Thyroid gland (tissue), 4 donors: ENCODE measurements at regions not wholly inside any gene's neighbourhood (a gene's known extent, or its start where the extent isn't known, plus 50 kb on each side); places are given as distances from the start of the nearest gene placed in this dataset.

Source experiments
- DNase-seq, 2 donors: peaks; one replicate each; pipeline ENCODE4 v3.0.0-alpha.2; 2019
- H3K27ac ChIP-seq, 3 donors: fragments of 200-600 bp; sonication (generic); 1 replicate in 2 of 3; 2 replicates in 1 of 3; pipeline ENCODE4 v1.5.1; 2016 to 2019; ENCODE audit warnings: mild to moderate bottlenecking in 1 of 3, moderate library complexity in 1 of 3
- H3K27me3 ChIP-seq: fragments of 200-600 bp; sonication (generic); one replicate; pipeline ENCODE4 v1.5.1; 2019
- H3K36me3 ChIP-seq, 2 donors: fragments of 200-600 bp; sonication (generic); one replicate each; pipeline ENCODE4 v1.5.1; 2016 to 2019
- H3K4me1 ChIP-seq, 2 donors: fragments of 200-600 bp; sonication (generic); one replicate each; pipeline ENCODE4 v1.5.1; 2017 to 2019
- H3K4me3 ChIP-seq, 3 donors: fragments of 200-600 bp; sonication (generic); replicated peaks in 1 of 3; 1 replicate in 2 of 3; 2 replicates in 1 of 3; pipeline ENCODE4 v1.5.1; 2016; ENCODE audit warnings: mild to moderate bottlenecking in 1 of 3
- H3K9me3 ChIP-seq: fragments of 200-600 bp; sonication (generic); one replicate; pipeline ENCODE4 v1.5.1; 2017
- POLR2A ChIP-seq, 2 donors: fragments of 450-650 bp; IDR thresholded peaks; one replicate each; pipeline ENCODE4 v1.6.1; 2017; ENCODE audit warnings: antibody characterized with exemption in 2 of 2, mild to moderate bottlenecking in 2 of 2, moderate library complexity in 1 of 2
- WGBS, 2 donors: methylation state at CpG; one replicate each; pipeline ENCODE4 v1.1.5; 2017; 5-methylcytosine and 5-hydroxymethylcytosine counted together
- intact Hi-C: fragments of 100-400 bp; cut with DNase I; formaldehyde crosslinking; loops from one replicate; pipeline ENCODE4 v1.15.1; 2023
- TF ChIP-seq, protein P1 (sequence below), 6 experiments: fragments of 200-600 bp in 3 of 6; fragments of 450-650 bp in 3 of 6; sonication (generic) in 3 of 6; IDR thresholded peaks; one replicate each; pipeline ENCODE4 v1.5.1; 2016 to 2019; ENCODE audit warnings: antibody characterized with exemption in 6 of 6, mild to moderate bottlenecking in 2 of 6, inconsistent platforms in 1 of 6, moderate library complexity in 1 of 6

DNA sequence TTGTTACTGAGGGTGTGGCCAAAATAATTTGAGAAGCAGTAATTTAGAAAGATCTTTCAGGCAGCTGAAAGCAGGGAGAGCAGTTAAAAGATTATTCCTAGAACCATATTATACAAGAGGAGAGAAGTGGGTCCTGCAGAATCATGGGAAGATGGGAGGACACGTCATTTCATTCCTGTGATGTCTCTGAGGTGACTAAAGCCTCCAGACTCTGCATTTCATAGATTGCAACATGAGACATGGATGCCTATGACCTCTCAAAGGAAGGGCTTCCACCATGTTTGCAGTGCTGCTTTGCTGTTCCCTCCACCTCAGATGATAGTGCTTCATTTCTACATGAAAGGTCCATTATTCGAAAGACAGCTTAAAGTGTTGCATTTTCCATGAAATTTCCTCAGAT lies 788.4 kb downstream of the TSN start:
- WGBS, 2 donors = 82 to 89% methylated on average over 2 of the region's 2 CpGs
- no peaks in the 10 kb centered on the region for H3K36me3 ChIP-seq
- DNase-seq = no peak
- no peak overlapping the region for H3K4me3 ChIP-seq
- no peak for TF ChIP-seq POLR2A (IDR thresholded peaks at IDR 0.05)
- TF ChIP-seq, protein P1, sequence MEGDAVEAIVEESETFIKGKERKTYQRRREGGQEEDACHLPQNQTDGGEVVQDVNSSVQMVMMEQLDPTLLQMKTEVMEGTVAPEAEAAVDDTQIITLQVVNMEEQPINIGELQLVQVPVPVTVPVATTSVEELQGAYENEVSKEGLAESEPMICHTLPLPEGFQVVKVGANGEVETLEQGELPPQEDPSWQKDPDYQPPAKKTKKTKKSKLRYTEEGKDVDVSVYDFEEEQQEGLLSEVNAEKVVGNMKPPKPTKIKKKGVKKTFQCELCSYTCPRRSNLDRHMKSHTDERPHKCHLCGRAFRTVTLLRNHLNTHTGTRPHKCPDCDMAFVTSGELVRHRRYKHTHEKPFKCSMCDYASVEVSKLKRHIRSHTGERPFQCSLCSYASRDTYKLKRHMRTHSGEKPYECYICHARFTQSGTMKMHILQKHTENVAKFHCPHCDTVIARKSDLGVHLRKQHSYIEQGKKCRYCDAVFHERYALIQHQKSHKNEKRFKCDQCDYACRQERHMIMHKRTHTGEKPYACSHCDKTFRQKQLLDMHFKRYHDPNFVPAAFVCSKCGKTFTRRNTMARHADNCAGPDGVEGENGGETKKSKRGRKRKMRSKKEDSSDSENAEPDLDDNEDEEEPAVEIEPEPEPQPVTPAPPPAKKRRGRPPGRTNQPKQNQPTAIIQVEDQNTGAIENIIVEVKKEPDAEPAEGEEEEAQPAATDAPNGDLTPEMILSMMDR (IDR thresholded peaks at IDR 0.05) = no peak
- intact Hi-C loops = no loop called here
- H3K27me3 ChIP-seq = no peaks in the 10 kb centered on the region
- no peak overlapping the region for H3K27ac ChIP-seq
- H3K4me1 ChIP-seq = no peaks in the 10 kb centered on the region
- H3K9me3 ChIP-seq = no peaks in the 10 kb centered on the region

DNA sequence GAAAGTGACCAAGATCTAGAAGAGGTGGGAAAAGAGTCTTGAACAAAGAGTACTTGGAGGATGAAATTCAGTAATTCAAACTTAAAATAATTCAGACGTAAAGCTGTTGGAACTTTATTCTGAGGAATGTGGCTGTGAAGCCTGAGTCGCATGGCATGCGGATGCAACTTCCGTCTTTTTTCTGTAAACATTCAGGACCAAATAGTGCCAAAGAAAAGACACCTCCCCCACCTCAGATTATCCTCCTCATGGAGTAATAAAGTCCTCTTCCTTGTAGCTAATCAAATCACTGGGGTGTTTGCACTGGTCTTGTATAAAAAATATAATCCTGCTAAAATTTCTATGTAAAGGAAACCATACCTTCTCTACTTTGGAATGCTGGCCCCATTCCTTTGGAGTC lies 790.4 kb downstream of the TSN start:
- intact Hi-C loops = no loop called here
- no peak overlapping the region for H3K4me3 ChIP-seq
- TF ChIP-seq, protein P1 (IDR thresholded peaks at IDR 0.05) = no peak
- no peak for TF ChIP-seq POLR2A (IDR thresholded peaks at IDR 0.05)
- no peaks in the 10 kb centered on the region for H3K36me3 ChIP-seq
- no peaks in the 10 kb centered on the region for H3K27me3 ChIP-seq
- H3K9me3 ChIP-seq = no peaks in the 10 kb centered on the region
- no peak overlapping the region for H3K27ac ChIP-seq
- H3K4me1 ChIP-seq = no peaks in the 10 kb centered on the region
- no peak for DNase-seq
- WGBS, 2 donors = 87 to 89% methylated on average over 4 of the region's 4 CpGs

DNA sequence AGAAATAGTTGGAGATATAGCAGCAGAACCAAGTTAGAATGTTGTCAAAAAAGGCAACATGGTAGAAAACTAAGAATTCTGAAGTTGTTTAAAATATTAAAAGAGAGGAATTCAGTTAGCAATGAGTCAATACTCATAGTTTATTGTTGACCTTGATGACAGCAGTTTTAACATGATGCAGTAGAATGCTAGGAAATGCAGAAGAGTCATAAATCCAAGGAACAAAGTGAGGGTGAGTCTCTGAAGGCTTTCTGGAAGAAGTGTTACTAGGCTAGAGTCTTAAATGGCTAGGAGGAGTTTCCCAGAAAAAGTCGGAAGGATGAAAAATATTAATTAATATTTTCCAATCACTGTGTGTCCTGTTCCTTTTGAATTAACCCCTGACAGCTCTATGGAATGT lies 807.3 kb downstream of the TSN start:
- intact Hi-C loops = no loop called here
- no peak for DNase-seq
- Histone ChIP-seq H3K36me3 (no peaks in the 10 kb centered on the region), H3K9me3 (no peaks in the 10 kb centered on the region), H3K27ac (no peak overlapping the region), H3K4me1 (no peaks in the 10 kb centered on the region), H3K4me3 (no peak overlapping the region), H3K27me3 (no peaks in the 10 kb centered on the region)
- WGBS, 2 donors = 57% methylated on average over 1 of the region's 1 CpG
- TF ChIP-seq POLR2A (IDR thresholded peaks at IDR 0.05) = no peak
- TF ChIP-seq, protein P1 (IDR thresholded peaks at IDR 0.05) = no peak

DNA sequence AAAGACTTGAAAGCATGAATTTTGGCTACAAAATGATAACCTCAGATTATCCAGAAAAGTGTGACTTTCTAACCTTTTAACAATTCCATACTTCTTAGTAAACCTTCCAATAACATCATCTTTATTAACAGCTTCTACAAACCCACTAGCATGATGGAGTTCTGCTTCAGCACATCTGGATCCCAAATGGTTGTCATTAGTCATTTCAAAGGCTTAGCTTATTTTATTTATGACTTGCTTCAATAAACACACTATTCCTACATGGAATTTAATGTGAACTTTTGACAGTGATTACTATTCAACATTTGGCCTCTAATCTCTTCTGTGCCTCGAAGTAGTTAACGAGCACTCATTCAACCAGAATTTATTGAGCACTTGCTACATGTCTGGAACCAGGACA lies 808.3 kb downstream of the TSN start:
- TF ChIP-seq POLR2A (IDR thresholded peaks at IDR 0.05) = no peak
- TF ChIP-seq, protein P1 (IDR thresholded peaks at IDR 0.05) = no peak
- H3K36me3 ChIP-seq = no peaks in the 10 kb centered on the region
- H3K4me1 ChIP-seq = no peaks in the 10 kb centered on the region
- WGBS, 2 donors = 80% methylated on average over 2 of the region's 2 CpGs
- no peaks in the 10 kb centered on the region for H3K27me3 ChIP-seq
- no peak for DNase-seq
- intact Hi-C loops = no loop called here
- H3K27ac ChIP-seq = no peak overlapping the region
- H3K4me3 ChIP-seq = no peak overlapping the region
- H3K9me3 ChIP-seq = no peaks in the 10 kb centered on the region

DNA sequence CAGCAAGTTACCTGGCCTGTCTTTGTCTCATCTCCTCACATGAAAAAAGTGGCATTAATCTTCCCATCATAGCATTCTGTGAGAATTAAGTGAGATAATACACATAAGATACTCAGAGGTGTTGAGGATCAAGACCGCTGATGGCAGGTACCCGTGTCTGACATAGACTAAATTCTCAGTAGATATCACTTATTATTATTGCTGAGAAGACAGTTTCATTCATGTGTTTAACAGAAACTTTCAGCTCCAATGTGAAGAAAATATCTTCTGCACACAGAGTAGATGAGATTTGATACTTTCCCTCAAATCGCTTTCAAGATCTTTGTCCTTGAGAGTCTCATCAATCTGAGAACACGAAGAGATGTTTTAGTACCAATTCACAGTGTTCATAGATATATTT lies 809.4 kb downstream of the TSN start:
- DNase-seq = no peak
- TF ChIP-seq, protein P1 (IDR thresholded peaks at IDR 0.05) = no peak
- TF ChIP-seq POLR2A (IDR thresholded peaks at IDR 0.05) = no peak
- no peaks in the 10 kb centered on the region for H3K4me1 ChIP-seq
- H3K27ac ChIP-seq = no peak overlapping the region
- no peak overlapping the region for H3K4me3 ChIP-seq
- intact Hi-C loops = no loop called here
- H3K9me3 ChIP-seq = no peaks in the 10 kb centered on the region
- WGBS, 2 donors = 93 to 94% methylated on average over 4 of the region's 4 CpGs
- no peaks in the 10 kb centered on the region for H3K36me3 ChIP-seq
- no peaks in the 10 kb centered on the region for H3K27me3 ChIP-seq
